KOPT-K1 (cell line): ENCODE measurements at regions not wholly inside any gene's neighbourhood (a gene's known extent, or its start where the extent isn't known, plus 50 kb on each side); places are given as distances from the start of the nearest gene placed in this dataset.
"Not testable (repeated sequence)": the region's sequence is repeated elsewhere in the genome, so short reads cannot be mapped to it uniquely, and the experiment has no call there.

Experiments used
- H3K27ac ChIP-seq: fragments of 200-600 bp; sonication (generic); 2 replicates; pipeline ENCODE4 v1.5.1; 2016; ENCODE audit warnings: antibody characterized with exemption, mild to moderate bottlenecking, low read depth, low read length; ENCODE audit not compliant: poor library complexity, severe bottlenecking
- H3K36me3 ChIP-seq: fragments of 200-600 bp; sonication (generic); 2 replicates; pipeline ENCODE4 v1.5.1; 2017; ENCODE audit warnings: antibody characterized with exemption, mild to moderate bottlenecking, low read length, moderate library complexity; ENCODE audit not compliant: insufficient read depth
- H3K9me3 ChIP-seq: fragments of 200-600 bp; sonication (generic); 2 replicates; pipeline ENCODE4 v1.5.1; 2017; ENCODE audit warnings: antibody characterized with exemption, low read length, mild to moderate bottlenecking; ENCODE audit not compliant: insufficient read depth, poor library complexity, severe bottlenecking

- Histone ChIP-seq H3K27ac (no peak overlapping the region), H3K9me3 (no peaks in the 10 kb centered on the region), H3K36me3 (no peaks in the 10 kb centered on the region)
Observed at GRCh38 chr4:38531141-38531727, 132.8 kb upstream of the KLF3 start.

GRCh38 chr4:38532908-38533499 lies 131.0 kb upstream of the KLF3 start:
- Histone ChIP-seq H3K36me3 (no peaks in the 10 kb centered on the region), H3K27ac (no peak overlapping the region), H3K9me3 (no peaks in the 10 kb centered on the region)

- no peak overlapping the region for H3K27ac ChIP-seq
- H3K9me3 ChIP-seq: no peaks in the 10 kb centered on the region
- H3K36me3 ChIP-seq: no peaks in the 10 kb centered on the region
Observed at GRCh38 chr4:38534344-38535045, 129.5 kb upstream of the KLF3 start.

GRCh38 chr4:38535071-38535470 lies 128.9 kb upstream of the KLF3 start:
- H3K27ac ChIP-seq, H3K9me3 ChIP-seq, H3K36me3 ChIP-seq: not testable (repeated sequence)

GRCh38 chr4:38535717-38536116 lies 128.3 kb upstream of the KLF3 start:
- no peaks in the 10 kb centered on the region for H3K9me3 ChIP-seq
- no peaks in the 10 kb centered on the region for H3K36me3 ChIP-seq
- H3K27ac ChIP-seq: no peak overlapping the region

GRCh38 chr4:38536716-38537115 lies 127.3 kb upstream of the KLF3 start:
- Histone ChIP-seq H3K9me3 (no peaks in the 10 kb centered on the region), H3K36me3 (no peaks in the 10 kb centered on the region), H3K27ac (no peak overlapping the region)

- no peaks in the 10 kb centered on the region for H3K36me3 ChIP-seq
- H3K27ac ChIP-seq: no peak overlapping the region
- H3K9me3 ChIP-seq: no peaks in the 10 kb centered on the region
Observed at GRCh38 chr4:38537666-38538065, 126.3 kb upstream of the KLF3 start.

GRCh38 chr4:38538517-38538916 lies 125.5 kb upstream of the KLF3 start:
- no peaks in the 10 kb centered on the region for H3K9me3 ChIP-seq
- H3K36me3 ChIP-seq: no peaks in the 10 kb centered on the region
- H3K27ac ChIP-seq: no peak overlapping the region

GRCh38 chr4:38539501-38539900 lies 124.5 kb upstream of the KLF3 start:
- Histone ChIP-seq H3K9me3 (no peaks in the 10 kb centered on the region), H3K27ac (no peak overlapping the region), H3K36me3 (no peaks in the 10 kb centered on the region)

- Histone ChIP-seq H3K27ac (no peak overlapping the region), H3K9me3 (no peaks in the 10 kb centered on the region), H3K36me3 (no peaks in the 10 kb centered on the region)
Observed at GRCh38 chr4:38547052-38547451, 116.9 kb upstream of the KLF3 start.

- H3K27ac ChIP-seq: no peak overlapping the region
- no peaks in the 10 kb centered on the region for H3K9me3 ChIP-seq
- H3K36me3 ChIP-seq: no peaks in the 10 kb centered on the region
Observed at GRCh38 chr4:38548256-38548655, 115.7 kb upstream of the KLF3 start.

GRCh38 chr4:38559374-38559773 lies 104.6 kb upstream of the KLF3 start:
- Histone ChIP-seq H3K9me3 (peaks cover 4% of the 10 kb centered on the region), H3K36me3 (no peaks in the 10 kb centered on the region)

GRCh38 chr4:38560340-38560739 lies 103.7 kb upstream of the KLF3 start:
- no peak overlapping the region for H3K27ac ChIP-seq
- H3K9me3 ChIP-seq: peaks cover 4% of the 10 kb centered on the region
- no peaks in the 10 kb centered on the region for H3K36me3 ChIP-seq

More at GRCh38 chr4:38559374-38559773, 104.6 kb upstream of the KLF3 start:
- no peak overlapping the region for H3K27ac ChIP-seq

- no peak overlapping the region for H3K27ac ChIP-seq
- no peaks in the 10 kb centered on the region for H3K36me3 ChIP-seq
- H3K9me3 ChIP-seq: no peaks in the 10 kb centered on the region
Observed at GRCh38 chr4:38560768-38561558, 103.0 kb upstream of the KLF3 start.

GRCh38 chr4:38562751-38563198 lies 101.2 kb upstream of the KLF3 start:
- Histone ChIP-seq H3K9me3 (no peaks in the 10 kb centered on the region), H3K27ac (no peak overlapping the region), H3K36me3 (no peaks in the 10 kb centered on the region)
